ENCODE measurements at regions not wholly inside any gene's neighbourhood (a gene's known extent, or its start where the extent isn't known, plus 50 kb on each side); places are given as distances from the start of the nearest gene placed in this dataset.

DNA sequence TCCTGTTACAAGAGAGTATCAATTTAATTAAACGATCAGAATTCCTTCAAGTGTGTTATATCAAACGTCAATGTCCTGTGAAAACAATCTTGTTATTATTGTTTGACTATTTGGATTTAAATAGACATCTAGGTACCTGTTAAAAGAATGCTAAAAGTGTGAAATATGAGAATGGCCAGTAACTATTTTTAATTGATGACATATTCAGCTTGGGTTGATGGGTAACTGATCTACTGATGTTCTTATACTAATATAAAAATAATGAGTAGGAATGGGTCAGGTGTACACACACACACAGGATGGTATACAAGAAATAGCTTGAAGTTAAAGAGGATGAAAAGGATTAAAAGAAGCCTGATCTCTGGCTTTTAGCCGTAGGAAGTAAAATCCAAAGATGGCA is 146.0 kb downstream of the SLC38A4 start:
- Histone ChIP-seq H3K4me1 (ENCODE audit: control insufficient read depth, extremely low read depth, insufficient read depth, low read length) (no peaks in the 10 kb centered on the region), H4K20me1 (replicated peaks; ENCODE audit: control insufficient read depth, extremely low read depth, insufficient read depth, low read length) (no peaks in the 10 kb centered on the region), H3K4me2 (ENCODE audit: insufficient read depth, low read length) (no peak overlapping the region), H3K9me1 (replicated peaks; ENCODE audit: control insufficient read depth, extremely low read depth, insufficient read depth, low read length) (no peaks in the 10 kb centered on the region), H3K9ac (replicated peaks; ENCODE audit: extremely low read depth, insufficient read depth, low read length) (no peak overlapping the region), H3K9me3 (replicated peaks; ENCODE audit: control insufficient read depth, insufficient read depth, low read length) (no peaks in the 10 kb centered on the region), H3K36me3 (ENCODE audit: control insufficient read depth in 2 of 2, extremely low read depth in 1 of 2, insufficient read depth in 2 of 2, low read length in 2 of 2) (no peaks in the 10 kb centered on the region), H3K27ac (ENCODE audit: insufficient read depth, low read depth, low read length) (no peak overlapping the region), H3K27me3 (ENCODE audit: control insufficient read depth in 2 of 2, insufficient read depth in 2 of 2, low read length in 2 of 2) (no peaks in the 10 kb centered on the region), H3K79me2 (ENCODE audit: control insufficient read depth, insufficient read depth, low read length) (no peaks in the 10 kb centered on the region), H2AFZ (ENCODE audit: low read depth, low read length) (no peak overlapping the region), H3K4me3 (replicated peaks in 1 of 3; ENCODE audit: insufficient read depth in 1 of 3, low read depth in 1 of 3, low read length in 3 of 3) (no peak overlapping the region)
- FAIRE-seq (no peak), DNase-seq (ENCODE audit: low read depth, low spot score) (no peak)
- ChIA-PET CTCF (interaction anchor here (0.9 to 1.6 kb wide), 3 partner anchors 13 to 341 kb away, joined by 3 read pairs; no protein-coding TSS in a partner anchor), POLR2A (no interaction called here)
- intact Hi-C loops (cut with micrococcal nuclease) (loop anchor here (10.0 kb wide), 1 partner anchor 555 kb away; no protein-coding TSS in a partner anchor), dilution Hi-C loops (cut with MboI; ENCODE audit: extremely low pct_ligation_motif_present, low sequenced_read_pairs) (no loop called here)
- TF ChIP-seq, protein P1, sequence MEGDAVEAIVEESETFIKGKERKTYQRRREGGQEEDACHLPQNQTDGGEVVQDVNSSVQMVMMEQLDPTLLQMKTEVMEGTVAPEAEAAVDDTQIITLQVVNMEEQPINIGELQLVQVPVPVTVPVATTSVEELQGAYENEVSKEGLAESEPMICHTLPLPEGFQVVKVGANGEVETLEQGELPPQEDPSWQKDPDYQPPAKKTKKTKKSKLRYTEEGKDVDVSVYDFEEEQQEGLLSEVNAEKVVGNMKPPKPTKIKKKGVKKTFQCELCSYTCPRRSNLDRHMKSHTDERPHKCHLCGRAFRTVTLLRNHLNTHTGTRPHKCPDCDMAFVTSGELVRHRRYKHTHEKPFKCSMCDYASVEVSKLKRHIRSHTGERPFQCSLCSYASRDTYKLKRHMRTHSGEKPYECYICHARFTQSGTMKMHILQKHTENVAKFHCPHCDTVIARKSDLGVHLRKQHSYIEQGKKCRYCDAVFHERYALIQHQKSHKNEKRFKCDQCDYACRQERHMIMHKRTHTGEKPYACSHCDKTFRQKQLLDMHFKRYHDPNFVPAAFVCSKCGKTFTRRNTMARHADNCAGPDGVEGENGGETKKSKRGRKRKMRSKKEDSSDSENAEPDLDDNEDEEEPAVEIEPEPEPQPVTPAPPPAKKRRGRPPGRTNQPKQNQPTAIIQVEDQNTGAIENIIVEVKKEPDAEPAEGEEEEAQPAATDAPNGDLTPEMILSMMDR (IDR thresholded peaks at IDR 0.05; ENCODE audit: extremely low read depth in 1 of 2, insufficient read depth in 1 of 2, low read depth in 1 of 2, low read length in 2 of 2): no peak
- TF ChIP-seq, protein P2, sequence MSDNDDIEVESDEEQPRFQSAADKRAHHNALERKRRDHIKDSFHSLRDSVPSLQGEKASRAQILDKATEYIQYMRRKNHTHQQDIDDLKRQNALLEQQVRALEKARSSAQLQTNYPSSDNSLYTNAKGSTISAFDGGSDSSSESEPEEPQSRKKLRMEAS (IDR thresholded peaks at IDR 0.05; ENCODE audit: insufficient read depth, insufficient read length): no peak
- TF ChIP-seq JUN (IDR thresholded peaks at IDR 0.05; ENCODE audit: borderline replicate concordance, insufficient read depth, insufficient read length, low read depth) (no peak), GATA2 (IDR thresholded peaks at IDR 0.05; ENCODE audit: insufficient read depth, insufficient read length, low read depth, low read length) (no peak), POLR2A (IDR thresholded peaks at IDR 0.05; ENCODE audit: low read depth, low read length) (no peak), FOS (IDR thresholded peaks at IDR 0.05; ENCODE audit: borderline replicate concordance, insufficient read depth, low read length) (no peak), POLR2AphosphoS5 (IDR thresholded peaks at IDR 0.05; ENCODE audit: insufficient read depth, low read depth, low read length) (no peak), EZH2 (IDR thresholded peaks at IDR 0.05; ENCODE audit: borderline replicate concordance, low read depth, low read length, severe bottlenecking) (no peak)
- BruUV-seq (replicated peaks): no TSS peak

All from endothelial cell of umbilical vein (primary cell).